H1 (cell line): ENCODE measurements at regions not wholly inside any gene's neighbourhood (a gene's known extent, or its start where the extent isn't known, plus 50 kb on each side); places are given as distances from the start of the nearest gene placed in this dataset.

Experiments used
- CTCF ChIA-PET: fragments of 300-600 bp; sonication (Branson Sonifier 250); formaldehyde crosslinking; loops from one replicate; lab custom pipeline; 2021; ENCODE audit not compliant: partially characterized antibody; lab: Charles Lee
- POLR2A ChIA-PET: fragments of 300-600 bp; sonication (Branson Sonifier 250); formaldehyde crosslinking; loops from one replicate; lab custom pipeline; 2021; ENCODE audit warnings: inconsistent platforms; ENCODE audit not compliant: partially characterized antibody; lab: Charles Lee
- DNase-seq, 2 experiments: peaks; one replicate each; pipeline versions ENCODE4 v3.0.0 to v3.0.0-alpha.2; 2010 to 2022; ENCODE audit warnings: low spot score in 2 of 2, low read depth in 1 of 2, mixed read lengths in 1 of 2
- FAIRE-seq: peaks from 2 replicates; lab custom pipeline; 2011; peaks lifted over from hg19 to GRCh38; lab: Jason Lieb, UNC
- H2AFZ ChIP-seq: 2 replicates; pipeline ENCODE4 v1.8.1; 2012; ENCODE audit warnings: low read length, inconsistent platforms
- H2AK5ac ChIP-seq: 2 replicates; pipeline ENCODE4 v1.6.1; 2013; ENCODE audit warnings: low read depth, low read length
- H2BK120ac ChIP-seq: replicated peaks from 2 replicates; pipeline ENCODE3; 2013; ENCODE audit warnings: low read depth, low read length, inconsistent platforms
- H2BK12ac ChIP-seq: 2 replicates; pipeline ENCODE4 v1.6.1; 2013; ENCODE audit warnings: low read depth, low read length
- H2BK15ac ChIP-seq: 2 replicates; pipeline ENCODE4 v1.6.1; 2013; ENCODE audit warnings: low read length
- H2BK20ac ChIP-seq: 2 replicates; pipeline ENCODE4 v1.6.1; 2013; ENCODE audit warnings: low read length
- H2BK5ac ChIP-seq: 2 replicates; pipeline ENCODE4 v1.6.1; 2013; ENCODE audit warnings: low read depth, low read length
- H3K14ac ChIP-seq: 2 replicates; pipeline ENCODE4 v1.6.1; 2013; ENCODE audit warnings: inconsistent platforms; ENCODE audit not compliant: insufficient read length
- H3K18ac ChIP-seq: 2 replicates; pipeline ENCODE4 v1.6.1; 2013; ENCODE audit warnings: low read length; ENCODE audit errors: extremely low read depth
- H3K23ac ChIP-seq: 2 replicates; pipeline ENCODE4 v1.6.1; 2013; ENCODE audit warnings: inconsistent platforms; ENCODE audit not compliant: insufficient read length
- H3K23me2 ChIP-seq: 2 replicates; pipeline ENCODE4 v1.6.1; 2013; ENCODE audit warnings: low read depth, low read length
- H3K27ac ChIP-seq: 2 replicates; pipeline ENCODE4 v1.6.1; 2011; ENCODE audit warnings: low read depth, low read length, inconsistent platforms
- H3K27me3 ChIP-seq, 4 experiments: replicated peaks in 1 of 4; 1 replicate in 1 of 4; 2 replicates in 3 of 4; pipeline versions ENCODE4 v1.6.1 to v1.8.1; 2011 to 2013; ENCODE audit warnings: low read length in 3 of 4, mild to moderate bottlenecking in 3 of 4, inconsistent platforms in 2 of 4, mixed read lengths in 2 of 4, moderate library complexity in 1 of 4; ENCODE audit not compliant: control insufficient read depth in 3 of 4, insufficient read depth in 3 of 4; ENCODE audit errors: extremely low read depth in 1 of 4
- H3K36me3 ChIP-seq, 4 experiments: 2 replicates each; pipeline versions ENCODE4 v1.6.1 to v1.8.1; 2011 to 2013; ENCODE audit warnings: mild to moderate bottlenecking in 4 of 4, low read length in 3 of 4, moderate library complexity in 2 of 4, control low read depth in 1 of 4, inconsistent platforms in 1 of 4; ENCODE audit not compliant: insufficient read depth in 4 of 4, control insufficient read depth in 2 of 4
- H3K4ac ChIP-seq: replicated peaks from 2 replicates; pipeline ENCODE3; 2013; ENCODE audit warnings: low read length, low read depth, mixed read lengths, inconsistent platforms; ENCODE audit not compliant: insufficient read length
- H3K4me1 ChIP-seq, 4 experiments: replicated peaks in 1 of 4; 1 replicate in 1 of 4; 2 replicates in 3 of 4; pipeline versions ENCODE4 v1.6.1 to v1.8.1; 2011 to 2013; ENCODE audit warnings: low read length in 3 of 4, inconsistent platforms in 2 of 4, mixed read lengths in 1 of 4; ENCODE audit not compliant: insufficient read depth in 4 of 4, control insufficient read depth in 3 of 4
- H3K4me2 ChIP-seq, 2 experiments: 2 replicates each; pipeline versions ENCODE4 v1.6.1 to v1.8.1; 2011 to 2013; ENCODE audit warnings: low read depth in 2 of 2, low read length in 2 of 2, control low read depth in 1 of 2, inconsistent platforms in 1 of 2, mild to moderate bottlenecking in 1 of 2; ENCODE audit not compliant: insufficient read depth in 1 of 2
- H3K4me3 ChIP-seq, 4 experiments: fragments of 200-600, 300-600 bp in 1 of 4; sonication (generic), shearing (Covaris generic), sonication (Bioruptor Twin) in 1 of 4; 2 replicates each; pipeline versions ENCODE4 v1.5.1 to v1.8.1; 2011 to 2016; ENCODE audit warnings: low read length in 4 of 4, low read depth in 3 of 4, control low read depth in 2 of 4, inconsistent platforms in 2 of 4, mild to moderate bottlenecking in 2 of 4, mixed read lengths in 1 of 4, moderate library complexity in 1 of 4; ENCODE audit not compliant: insufficient read depth in 2 of 4; ENCODE audit errors: extremely low read depth in 1 of 4
- H3K56ac ChIP-seq: replicated peaks from 2 replicates; pipeline ENCODE3; 2013; ENCODE audit warnings: low read depth, mild to moderate bottlenecking, mixed read lengths, low read length, inconsistent platforms; ENCODE audit not compliant: insufficient read length
- H3K79me1 ChIP-seq: 2 replicates; pipeline ENCODE4 v1.6.1; 2013; ENCODE audit warnings: low read depth, low read length, control low read depth
- H3K79me2 ChIP-seq, 2 experiments: 2 replicates each; pipeline versions ENCODE4 v1.6.1 to v1.8.1; 2012 to 2013; ENCODE audit warnings: low read length in 2 of 2, mild to moderate bottlenecking in 2 of 2, inconsistent platforms in 1 of 2; ENCODE audit not compliant: insufficient read depth in 2 of 2, control insufficient read depth in 1 of 2
- H3K9ac ChIP-seq, 4 experiments: replicated peaks in 1 of 4; 1 replicate in 1 of 4; 2 replicates in 3 of 4; pipeline versions ENCODE4 v1.6.1 to v1.8.1; 2011 to 2013; ENCODE audit warnings: low read depth in 3 of 4, low read length in 3 of 4, control low read depth in 2 of 4, mild to moderate bottlenecking in 2 of 4, moderate library complexity in 2 of 4, inconsistent platforms in 1 of 4; ENCODE audit errors: extremely low read depth in 1 of 4
- H3K9me3 ChIP-seq, 2 experiments: 2 replicates each; pipeline versions ENCODE4 v1.6.1 to v1.8.1; 2012 to 2013; ENCODE audit warnings: mild to moderate bottlenecking in 2 of 2, moderate library complexity in 2 of 2, control low read depth in 1 of 2, inconsistent platforms in 1 of 2, low read depth in 1 of 2, low read length in 1 of 2, mixed read lengths in 1 of 2; ENCODE audit not compliant: insufficient read depth in 2 of 2
- H4K20me1 ChIP-seq, 2 experiments: replicated peaks in 1 of 2; 2 replicates each; pipeline versions ENCODE3 to v1.8.1; 2011 to 2013; ENCODE audit warnings: inconsistent platforms in 2 of 2, low read length in 2 of 2, mild to moderate bottlenecking in 1 of 2; ENCODE audit not compliant: insufficient read depth in 2 of 2, control insufficient read depth in 1 of 2
- H4K5ac ChIP-seq: 2 replicates; pipeline ENCODE4 v1.6.1; 2013; ENCODE audit warnings: low read length, low read depth, mixed read lengths, inconsistent platforms; ENCODE audit not compliant: insufficient read length
- H4K8ac ChIP-seq: 2 replicates; pipeline ENCODE4 v1.8.0; 2013; ENCODE audit warnings: mild to moderate bottlenecking, moderate library complexity, low read length, inconsistent platforms; ENCODE audit not compliant: insufficient read depth; ENCODE audit errors: extremely low read depth
- H4K91ac ChIP-seq: replicated peaks from 2 replicates; pipeline ENCODE3; 2013; ENCODE audit warnings: low read length, mixed read lengths, inconsistent platforms; ENCODE audit not compliant: insufficient read length
- FOSL1 ChIP-seq: IDR thresholded peaks from 2 replicates; pipeline ENCODE4 v1.6.1; 2011; ENCODE audit warnings: mild to moderate bottlenecking, low read depth, low read length, moderate library complexity; ENCODE audit not compliant: insufficient read depth
- MAX ChIP-seq: IDR thresholded peaks from 2 replicates; pipeline ENCODE4 v1.6.1; 2012; ENCODE audit warnings: inconsistent platforms
- SIRT6 ChIP-seq: IDR thresholded peaks from one replicate; pipeline ENCODE4 v1.7.1; 2012; ENCODE audit warnings: low read length, inconsistent platforms
- SIX5 ChIP-seq: IDR thresholded peaks from 2 replicates; pipeline ENCODE4 v1.6.1; 2011; ENCODE audit warnings: mild to moderate bottlenecking, low read depth, low read length
- whole genome bisulfite sequencing, 2 experiments: shearing (Covaris generic) in 1 of 2; methylation state at CpG; one replicate each; pipeline versions ENCODE4 v1.1.6 to v1.1.7; 2013 to 2015; ENCODE audit warnings: low lambda C conversion rate in 2 of 2, mixed read lengths in 2 of 2, inconsistent platforms in 1 of 2, low coverage in 1 of 2, missing lambda C conversion rate in 1 of 2; ENCODE audit not compliant: insufficient replicate concordance in 2 of 2, insufficient coverage in 1 of 2, insufficient read length in 1 of 2; ENCODE audit errors: extremely low coverage in 1 of 2, missing lambda C conversion rate in 1 of 2; 5-methylcytosine and 5-hydroxymethylcytosine counted together

DNA sequence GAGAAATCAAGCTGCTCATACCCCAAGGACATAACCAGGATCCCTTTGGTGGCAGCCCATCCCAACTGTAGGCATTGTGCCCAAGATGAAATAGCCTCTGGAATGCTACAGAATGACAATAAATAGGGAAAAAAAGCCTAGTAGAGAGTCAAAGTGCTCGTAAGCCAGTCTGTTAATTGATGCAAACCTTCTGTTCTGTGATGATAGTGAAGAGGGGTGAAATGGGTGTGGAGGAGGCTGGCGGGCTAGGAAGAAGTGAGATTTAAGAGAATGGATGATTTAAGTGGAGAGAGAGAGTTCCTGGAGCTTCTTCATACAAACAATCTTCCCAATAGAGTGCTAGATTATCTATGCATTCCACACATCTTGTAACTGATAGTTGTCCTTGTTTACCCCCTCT is 301.0 kb upstream of the PCSK5 start:
- FAIRE-seq (no peak), DNase-seq (no peak)
- H3K4me2 ChIP-seq: no peak overlapping the region
- no peak overlapping the region for H3K23ac ChIP-seq
- H3K36me3 ChIP-seq: no peaks in the 10 kb centered on the region
- H3K79me1 ChIP-seq: no peaks in the 10 kb centered on the region
- H3K9me3 ChIP-seq: no peaks in the 10 kb centered on the region
- no peak overlapping the region for H2AFZ ChIP-seq
- H3K27me3 ChIP-seq: no peaks in the 10 kb centered on the region
- H2BK12ac ChIP-seq: no peak overlapping the region
- ChIA-PET POLR2A (no interaction called here), CTCF (interaction anchor here (0.8 kb wide), 1 partner anchor 37 kb away, joined by 3 read pairs; no protein-coding TSS in a partner anchor)
- no peak overlapping the region for H3K18ac ChIP-seq
- no peak overlapping the region for H4K8ac ChIP-seq
- no peak overlapping the region for H2BK15ac ChIP-seq
- H3K56ac ChIP-seq: no peak overlapping the region
- no peak overlapping the region for H4K5ac ChIP-seq
- no peak overlapping the region for H3K4ac ChIP-seq
- H3K9ac ChIP-seq: no peak overlapping the region
- H2BK5ac ChIP-seq: no peak overlapping the region
- H3K4me1 ChIP-seq: no peaks in the 10 kb centered on the region
- no peaks in the 10 kb centered on the region for H3K79me2 ChIP-seq
- no peaks in the 10 kb centered on the region for H4K20me1 ChIP-seq
- no peak overlapping the region for H2BK20ac ChIP-seq
- no peak overlapping the region for H3K27ac ChIP-seq
- H4K91ac ChIP-seq: no peak overlapping the region
- no peak overlapping the region for H3K4me3 ChIP-seq
- no peaks in the 10 kb centered on the region for H3K23me2 ChIP-seq
- whole genome bisulfite sequencing, 2 experiments: 89% methylated on average over 2 of the region's 2 CpGs; no CpG with 5 or more reads in 1 of the 2 experiments
- H2AK5ac ChIP-seq: no peak overlapping the region
- TF ChIP-seq SIX5 (no peak), FOSL1 (no peak), MAX (no peak), SIRT6 (no peak)
- TF ChIP-seq, all 59 proteins: peak for 0
- Histone ChIP-seq H2BK120ac (no peak overlapping the region), H3K14ac (no peak overlapping the region)
